ENCODE measurements at regions not wholly inside any gene's neighbourhood (a gene's known extent, or its start where the extent isn't known, plus 50 kb on each side); places are given as distances from the start of the nearest gene placed in this dataset.

DNA sequence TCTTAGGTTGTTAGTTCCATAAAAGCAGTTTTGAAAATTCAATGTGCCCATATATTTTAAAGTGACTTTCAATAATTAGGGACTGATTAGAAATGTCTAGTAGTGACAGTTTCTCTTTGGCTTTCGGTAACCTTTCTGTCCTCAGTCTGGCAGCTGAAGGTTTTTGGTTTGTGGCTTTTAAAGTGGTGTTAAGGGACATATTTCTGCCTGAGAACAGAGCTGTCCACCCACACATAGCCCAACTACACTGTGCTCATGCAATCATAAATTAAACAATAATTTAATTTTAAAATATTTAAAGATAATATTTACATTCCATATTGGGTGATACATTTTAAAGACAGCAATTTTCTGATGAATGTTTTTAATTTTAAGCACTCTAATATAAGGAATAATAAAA, 335.0 kb upstream of the TENM3 start:
- TF ChIP-seq POLR2A (IDR thresholded peaks at IDR 0.05), result no peak
- TF ChIP-seq, protein P1, sequence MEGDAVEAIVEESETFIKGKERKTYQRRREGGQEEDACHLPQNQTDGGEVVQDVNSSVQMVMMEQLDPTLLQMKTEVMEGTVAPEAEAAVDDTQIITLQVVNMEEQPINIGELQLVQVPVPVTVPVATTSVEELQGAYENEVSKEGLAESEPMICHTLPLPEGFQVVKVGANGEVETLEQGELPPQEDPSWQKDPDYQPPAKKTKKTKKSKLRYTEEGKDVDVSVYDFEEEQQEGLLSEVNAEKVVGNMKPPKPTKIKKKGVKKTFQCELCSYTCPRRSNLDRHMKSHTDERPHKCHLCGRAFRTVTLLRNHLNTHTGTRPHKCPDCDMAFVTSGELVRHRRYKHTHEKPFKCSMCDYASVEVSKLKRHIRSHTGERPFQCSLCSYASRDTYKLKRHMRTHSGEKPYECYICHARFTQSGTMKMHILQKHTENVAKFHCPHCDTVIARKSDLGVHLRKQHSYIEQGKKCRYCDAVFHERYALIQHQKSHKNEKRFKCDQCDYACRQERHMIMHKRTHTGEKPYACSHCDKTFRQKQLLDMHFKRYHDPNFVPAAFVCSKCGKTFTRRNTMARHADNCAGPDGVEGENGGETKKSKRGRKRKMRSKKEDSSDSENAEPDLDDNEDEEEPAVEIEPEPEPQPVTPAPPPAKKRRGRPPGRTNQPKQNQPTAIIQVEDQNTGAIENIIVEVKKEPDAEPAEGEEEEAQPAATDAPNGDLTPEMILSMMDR (IDR thresholded peaks at IDR 0.05), result no peak
